Spleen (tissue), 11 donors: ENCODE measurements at regions not wholly inside any gene's neighbourhood (a gene's known extent, or its start where the extent isn't known, plus 50 kb on each side); places are given as distances from the start of the nearest gene placed in this dataset.

ENCODE experiments used
- DNase-seq: peaks from one replicate; pipeline ENCODE4 v3.0.0-alpha.2; 2020
- H3K27ac ChIP-seq, 8 donors: fragments of 200-600 bp; sonication (generic) in 7 of 8; 1 replicate in 4 of 8; 2 replicates in 4 of 8; pipeline versions ENCODE4 v1.5.0 to v1.8.0; 2016 to 2021; ENCODE audit warnings: inconsistent platforms in 4 of 8, mild to moderate bottlenecking in 4 of 8, moderate library complexity in 1 of 8
- H3K27me3 ChIP-seq, 7 donors: fragments of 200-600 bp; sonication (generic) in 6 of 7; replicated peaks in 1 of 7; 1 replicate in 4 of 7; 2 replicates in 3 of 7; pipeline versions ENCODE4 v1.5.0 to v1.8.0; 2016 to 2021; ENCODE audit warnings: inconsistent platforms in 3 of 7, mild to moderate bottlenecking in 1 of 7
- H3K36me3 ChIP-seq, 6 donors: fragments of 200-600 bp; sonication (generic) in 5 of 6; 1 replicate in 4 of 6; 2 replicates in 2 of 6; pipeline versions ENCODE4 v1.5.0 to v1.8.0; 2016 to 2021; ENCODE audit warnings: inconsistent platforms in 2 of 6
- H3K4me1 ChIP-seq, 6 donors: fragments of 200-600 bp; sonication (generic) in 5 of 6; 1 replicate in 3 of 6; 2 replicates in 3 of 6; pipeline versions ENCODE4 v1.5.0 to v1.8.0; 2016 to 2021; ENCODE audit warnings: inconsistent platforms in 3 of 6
- H3K4me3 ChIP-seq, 8 donors: fragments of 200-600 bp; sonication (generic) in 7 of 8; 1 replicate in 4 of 8; 2 replicates in 4 of 8; pipeline versions ENCODE4 v1.5.0 to v1.8.0; 2016 to 2021; ENCODE audit warnings: inconsistent platforms in 4 of 8, mild to moderate bottlenecking in 4 of 8, moderate library complexity in 2 of 8
- H3K9me3 ChIP-seq, 8 donors: fragments of 200-600 bp; sonication (generic) in 7 of 8; 1 replicate in 4 of 8; 2 replicates in 4 of 8; pipeline versions ENCODE4 v1.5.0 to v1.8.0; 2016 to 2021; ENCODE audit warnings: inconsistent platforms in 4 of 8
- POLR2A ChIP-seq, 3 donors: fragments of 450-650 bp; IDR thresholded peaks; one replicate each; pipeline ENCODE4 v1.5.1; 2017; ENCODE audit warnings: antibody characterized with exemption in 3 of 3, mild to moderate bottlenecking in 1 of 3
- POLR2AphosphoS5 ChIP-seq, 3 donors: sonication (generic); formaldehyde crosslinking; IDR thresholded peaks; one replicate each; pipeline ENCODE4 v1.5.1; 2017; ENCODE audit warnings: antibody characterized with exemption in 3 of 3
- WGBS, 5 donors: extraction: QIAGEN DNeasy Blood & Tissue Kit in 3 of 5; methylation state at CpG; one replicate each; pipeline versions ENCODE4 v1.1.5 to v1.1.7; 2013 to 2018; 5-methylcytosine and 5-hydroxymethylcytosine counted together
- intact Hi-C: fragments of 100-400 bp; cut with DNase I; formaldehyde crosslinking; loops from one replicate; pipeline ENCODE4 v1.15.0; 2023; ENCODE audit warnings: low total_unique reads
- TF ChIP-seq, protein P1 (sequence below), 11 experiments: fragments of 200-600 bp in 7 of 11; fragments of 450-650 bp in 4 of 11; sonication (generic) in 4 of 11; IDR thresholded peaks in 8 of 11; conservative IDR thresholded peaks in 3 of 11; 1 replicate in 7 of 11; 2 replicates in 4 of 11; pipeline versions ENCODE4 v1.4.0 to v1.8.0; 2016 to 2021; ENCODE audit warnings: antibody characterized with exemption in 11 of 11, inconsistent platforms in 4 of 11, mild to moderate bottlenecking in 1 of 11
- donor health status: healthy with polysubstance abuse.
- donor health status: DM: no; HTN: no; CAD: no; lungs with moderate emphysema.
- donor health status: DM: no; HTN: no; CAD: no.
- donor health status: Bipolar disorder and iron deficiency.
- donor health status: healthy.
- donor health status: DM: no; HTN: no; CAD: no.
- donor health status: DM: yes; HTN: yes; CAD: no.

DNA sequence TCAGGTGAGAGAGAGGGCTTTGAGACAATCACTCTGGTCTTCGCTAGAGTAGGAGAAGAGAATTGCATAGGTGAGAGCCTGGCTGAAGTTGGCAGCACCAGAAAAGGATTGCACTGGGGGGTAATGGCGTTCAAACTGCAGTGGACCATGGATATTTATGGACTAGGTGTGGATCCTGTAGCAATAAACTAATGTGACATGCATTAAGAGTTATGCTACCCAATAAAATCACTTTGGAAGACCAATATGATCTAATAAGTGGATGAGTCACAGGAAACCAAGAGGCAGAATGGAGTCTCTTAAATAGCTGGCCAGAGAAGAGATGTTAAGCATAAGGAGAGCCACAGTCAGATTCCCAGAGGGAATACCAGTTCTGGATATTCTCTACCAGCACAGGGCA, 259.8 kb downstream of the FBXO8 start:
- no peak for DNase-seq
- no peaks in the 10 kb centered on the region for H3K9me3 ChIP-seq
- no peaks in the 10 kb centered on the region for H3K36me3 ChIP-seq
- no peak overlapping the region for H3K4me3 ChIP-seq
- no peak overlapping the region for H3K27ac ChIP-seq
- no peak for TF ChIP-seq POLR2AphosphoS5 (IDR thresholded peaks at IDR 0.05)
- TF ChIP-seq POLR2A (IDR thresholded peaks at IDR 0.05): no peak
- no peaks in the 10 kb centered on the region for H3K4me1 ChIP-seq
- H3K27me3 ChIP-seq: peaks cover 0 to 8% (median 0%) of the 10 kb centered on the region in 7 donors
- intact Hi-C loops: no loop called here
- 45 to 79% (median 46%) methylated on average over 2 of the region's 2 CpGs for WGBS, 5 donors

DNA sequence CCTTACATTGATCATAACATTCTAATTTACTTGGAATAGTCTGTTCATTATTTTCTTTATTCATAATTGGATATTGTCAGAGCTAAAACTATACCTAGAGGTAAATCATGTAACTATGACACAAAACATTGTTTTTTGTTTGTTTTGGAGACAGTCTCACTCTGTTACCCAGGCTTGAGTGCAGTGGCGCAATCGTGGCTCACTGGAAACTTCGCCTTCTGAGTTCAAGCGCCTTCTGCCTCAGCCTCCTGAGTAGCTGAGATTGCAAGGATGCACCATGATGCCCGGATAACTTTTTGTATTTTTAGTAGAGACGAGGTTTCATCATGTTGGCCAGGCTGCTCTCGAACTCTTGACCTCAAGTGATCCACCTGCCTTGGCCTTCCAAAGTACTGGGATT, 265.2 kb downstream of the FBXO8 start:
- no peaks in the 10 kb centered on the region for H3K9me3 ChIP-seq
- DNase-seq: peak; percentile 30
- TF ChIP-seq POLR2A (IDR thresholded peaks at IDR 0.05): no peak
- no peak for TF ChIP-seq POLR2AphosphoS5 (IDR thresholded peaks at IDR 0.05)
- TF ChIP-seq, protein P1, sequence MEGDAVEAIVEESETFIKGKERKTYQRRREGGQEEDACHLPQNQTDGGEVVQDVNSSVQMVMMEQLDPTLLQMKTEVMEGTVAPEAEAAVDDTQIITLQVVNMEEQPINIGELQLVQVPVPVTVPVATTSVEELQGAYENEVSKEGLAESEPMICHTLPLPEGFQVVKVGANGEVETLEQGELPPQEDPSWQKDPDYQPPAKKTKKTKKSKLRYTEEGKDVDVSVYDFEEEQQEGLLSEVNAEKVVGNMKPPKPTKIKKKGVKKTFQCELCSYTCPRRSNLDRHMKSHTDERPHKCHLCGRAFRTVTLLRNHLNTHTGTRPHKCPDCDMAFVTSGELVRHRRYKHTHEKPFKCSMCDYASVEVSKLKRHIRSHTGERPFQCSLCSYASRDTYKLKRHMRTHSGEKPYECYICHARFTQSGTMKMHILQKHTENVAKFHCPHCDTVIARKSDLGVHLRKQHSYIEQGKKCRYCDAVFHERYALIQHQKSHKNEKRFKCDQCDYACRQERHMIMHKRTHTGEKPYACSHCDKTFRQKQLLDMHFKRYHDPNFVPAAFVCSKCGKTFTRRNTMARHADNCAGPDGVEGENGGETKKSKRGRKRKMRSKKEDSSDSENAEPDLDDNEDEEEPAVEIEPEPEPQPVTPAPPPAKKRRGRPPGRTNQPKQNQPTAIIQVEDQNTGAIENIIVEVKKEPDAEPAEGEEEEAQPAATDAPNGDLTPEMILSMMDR (IDR thresholded peaks at IDR 0.05 in 8 of 11, conservative IDR thresholded peaks at IDR 0.05 in 3 of 11): no peak
- H3K36me3 ChIP-seq: no peaks in the 10 kb centered on the region
- no peak overlapping the region for H3K4me3 ChIP-seq
- peaks cover 0 to 2% (median 0%) of the 10 kb centered on the region in 7 donors for H3K27me3 ChIP-seq
- H3K4me1 ChIP-seq: no peaks in the 10 kb centered on the region
- 86 to 90% (median 88%) methylated on average over 7 of the region's 7 CpGs for WGBS, 5 donors
- intact Hi-C loops: no loop called here
- no peak overlapping the region for H3K27ac ChIP-seq

DNA sequence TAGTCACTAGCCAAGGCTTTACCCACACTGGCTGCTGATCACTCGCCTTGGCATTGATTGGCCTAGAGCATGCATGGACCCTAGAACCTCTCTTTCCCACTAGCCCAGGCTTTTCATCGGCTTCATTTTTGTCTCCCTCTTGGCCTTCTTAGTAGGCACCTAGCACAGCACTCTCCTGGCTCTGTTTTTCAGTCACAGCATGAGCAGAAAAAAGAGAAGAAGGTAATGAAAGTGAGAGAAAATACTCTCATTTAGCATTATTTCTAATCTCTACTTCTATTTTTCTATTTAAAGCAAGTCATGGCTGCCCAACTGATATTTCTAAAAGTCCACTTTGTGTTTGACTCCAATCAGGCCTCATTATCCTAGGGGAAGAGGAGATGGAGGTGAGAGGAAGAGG, 267.2 kb downstream of the FBXO8 start:
- intact Hi-C loops: no loop called here
- Histone ChIP-seq H3K27ac (no peak overlapping the region), H3K4me3 (no peak overlapping the region), H3K4me1 (no peaks in the 10 kb centered on the region), H3K9me3 (no peaks in the 10 kb centered on the region), H3K27me3 (no peaks in the 10 kb centered on the region), H3K36me3 (no peaks in the 10 kb centered on the region)
- WGBS, 5 donors: 65 to 96% (median 88%) methylated on average over 2 of the region's 2 CpGs
- no peak for TF ChIP-seq POLR2A (IDR thresholded peaks at IDR 0.05)
- TF ChIP-seq, protein P1 (IDR thresholded peaks at IDR 0.05 in 8 of 11, conservative IDR thresholded peaks at IDR 0.05 in 3 of 11): no peak
- no peak for TF ChIP-seq POLR2AphosphoS5 (IDR thresholded peaks at IDR 0.05)
- DNase-seq: peak; percentile 18

DNA sequence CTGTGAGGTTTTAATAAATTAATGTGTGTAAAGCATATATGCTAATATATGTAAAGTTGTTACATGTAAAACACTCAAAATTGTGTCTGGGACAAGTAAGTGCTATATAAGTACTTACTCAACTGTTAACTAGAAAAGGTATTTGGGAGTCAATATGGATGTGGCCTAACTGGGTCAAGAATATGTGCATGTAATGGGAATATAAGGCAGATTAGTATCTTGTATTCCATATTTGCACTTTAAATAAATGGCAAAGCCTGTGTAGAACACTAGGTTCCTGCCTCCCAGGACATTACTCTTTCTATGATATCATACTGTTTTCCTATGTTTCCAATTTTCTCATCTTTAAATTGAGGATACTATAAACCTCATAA, 270.6 kb downstream of the FBXO8 start:
- no peak overlapping the region for H3K4me3 ChIP-seq
- intact Hi-C loops: no loop called here
- peak overlapping the region in 1 of 8 donors; percentile 16 for H3K27ac ChIP-seq
- H3K36me3 ChIP-seq: no peaks in the 10 kb centered on the region
- no peaks in the 10 kb centered on the region for H3K4me1 ChIP-seq
- no peaks in the 10 kb centered on the region for H3K9me3 ChIP-seq
- no peak for DNase-seq
- TF ChIP-seq, protein P1 (IDR thresholded peaks at IDR 0.05 in 8 of 11, conservative IDR thresholded peaks at IDR 0.05 in 3 of 11): no peak
- no peak for TF ChIP-seq POLR2AphosphoS5 (IDR thresholded peaks at IDR 0.05)
- no peak for TF ChIP-seq POLR2A (IDR thresholded peaks at IDR 0.05)
- H3K27me3 ChIP-seq: no peaks in the 10 kb centered on the region
